Liver (tissue), 2 donors: ENCODE measurements at regions not wholly inside any gene's neighbourhood (a gene's known extent, or its start where the extent isn't known, plus 50 kb on each side); places are given as distances from the start of the nearest gene placed in this dataset.

Experiments
- YY1 ChIP-seq: IDR thresholded peaks from 2 replicates; pipeline ENCODE4 v1.6.1; 2016; ENCODE audit warnings: antibody characterized with exemption, mild to moderate bottlenecking
- TF ChIP-seq, protein P1 (sequence below): fragments of 150-350 bp; IDR thresholded peaks from 2 replicates; pipeline ENCODE4 v1.5.1; 2017; ENCODE audit warnings: improper control_type of control experiment, low read depth, low read length; ENCODE audit not compliant: missing input control
- TF ChIP-seq, protein P2 (sequence below): IDR thresholded peaks from 2 replicates; pipeline ENCODE4 v1.6.1; 2016; ENCODE audit warnings: antibody characterized with exemption
- donor health status: healthy.

DNA sequence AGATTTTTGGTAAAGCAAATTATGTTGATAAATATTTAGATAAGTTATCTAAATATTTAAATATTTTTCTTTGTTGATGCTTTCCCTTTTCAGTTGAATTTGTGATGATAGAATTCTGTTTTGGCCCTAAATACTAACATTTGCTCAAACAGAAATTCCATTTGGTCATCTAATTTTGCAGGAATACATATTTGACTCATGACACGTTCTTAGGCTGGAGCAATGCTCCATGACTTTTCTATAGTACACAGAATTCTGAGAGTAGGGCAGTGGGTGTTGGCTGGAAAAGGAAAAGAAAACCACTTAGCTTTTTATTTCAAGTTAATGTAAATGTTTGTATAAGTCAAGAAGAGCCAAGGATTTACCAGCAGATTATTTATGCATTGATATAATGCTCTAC, 58.6 kb upstream of the GK2 start:
- TF ChIP-seq, protein P1, sequence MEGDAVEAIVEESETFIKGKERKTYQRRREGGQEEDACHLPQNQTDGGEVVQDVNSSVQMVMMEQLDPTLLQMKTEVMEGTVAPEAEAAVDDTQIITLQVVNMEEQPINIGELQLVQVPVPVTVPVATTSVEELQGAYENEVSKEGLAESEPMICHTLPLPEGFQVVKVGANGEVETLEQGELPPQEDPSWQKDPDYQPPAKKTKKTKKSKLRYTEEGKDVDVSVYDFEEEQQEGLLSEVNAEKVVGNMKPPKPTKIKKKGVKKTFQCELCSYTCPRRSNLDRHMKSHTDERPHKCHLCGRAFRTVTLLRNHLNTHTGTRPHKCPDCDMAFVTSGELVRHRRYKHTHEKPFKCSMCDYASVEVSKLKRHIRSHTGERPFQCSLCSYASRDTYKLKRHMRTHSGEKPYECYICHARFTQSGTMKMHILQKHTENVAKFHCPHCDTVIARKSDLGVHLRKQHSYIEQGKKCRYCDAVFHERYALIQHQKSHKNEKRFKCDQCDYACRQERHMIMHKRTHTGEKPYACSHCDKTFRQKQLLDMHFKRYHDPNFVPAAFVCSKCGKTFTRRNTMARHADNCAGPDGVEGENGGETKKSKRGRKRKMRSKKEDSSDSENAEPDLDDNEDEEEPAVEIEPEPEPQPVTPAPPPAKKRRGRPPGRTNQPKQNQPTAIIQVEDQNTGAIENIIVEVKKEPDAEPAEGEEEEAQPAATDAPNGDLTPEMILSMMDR, result no peak
- TF ChIP-seq, protein P2, sequence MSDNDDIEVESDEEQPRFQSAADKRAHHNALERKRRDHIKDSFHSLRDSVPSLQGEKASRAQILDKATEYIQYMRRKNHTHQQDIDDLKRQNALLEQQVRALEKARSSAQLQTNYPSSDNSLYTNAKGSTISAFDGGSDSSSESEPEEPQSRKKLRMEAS, result no peak
- no peak for TF ChIP-seq YY1
